Astrocyte (in vitro differentiated cells and primary cell): ENCODE measurements at regions not wholly inside any gene's neighbourhood (a gene's known extent, or its start where the extent isn't known, plus 50 kb on each side); places are given as distances from the start of the nearest gene placed in this dataset.

Source experiments
- DNase-seq: peaks from one replicate; pipeline ENCODE4 v3.0.0-alpha.2; 2010; ENCODE audit warnings: low read depth
- FAIRE-seq: peaks from 2 replicates; lab custom pipeline; 2011; peaks lifted over from hg19 to GRCh38; lab: Jason Lieb, UNC
- H2AFZ ChIP-seq: 2 replicates; pipeline ENCODE4 v1.6.0; 2012; ENCODE audit warnings: low read depth, low read length, inconsistent platforms
- H3K27ac ChIP-seq: 2 replicates; pipeline ENCODE4 v1.5.1; 2011; ENCODE audit warnings: low read depth, low read length, inconsistent platforms
- H3K27me3 ChIP-seq: 2 replicates; pipeline ENCODE4 v1.6.0; 2011; ENCODE audit warnings: low read length, inconsistent platforms; ENCODE audit not compliant: insufficient read depth
- H3K36me3 ChIP-seq: 2 replicates; pipeline ENCODE4 v1.5.1; 2011; ENCODE audit warnings: low read length, inconsistent platforms; ENCODE audit not compliant: insufficient read depth
- H3K4me1 ChIP-seq: 2 replicates; pipeline ENCODE4 v1.5.1; 2011; ENCODE audit warnings: low read length, inconsistent platforms; ENCODE audit not compliant: insufficient read depth
- H3K4me2 ChIP-seq: 2 replicates; pipeline ENCODE4 v1.6.0; 2012; ENCODE audit warnings: low read length, inconsistent platforms
- H3K4me3 ChIP-seq: 2 replicates; pipeline ENCODE4 v1.5.1; 2011; ENCODE audit warnings: low read depth, mild to moderate bottlenecking, low read length, inconsistent platforms; ENCODE audit not compliant: insufficient read depth
- H3K79me2 ChIP-seq: 2 replicates; pipeline ENCODE4 v1.6.0; 2012; ENCODE audit warnings: mild to moderate bottlenecking, low read length, inconsistent platforms; ENCODE audit not compliant: insufficient read depth
- H3K9ac ChIP-seq: 2 replicates; pipeline ENCODE4 v1.6.0; 2012; ENCODE audit warnings: mild to moderate bottlenecking, low read length, inconsistent platforms
- H3K9me3 ChIP-seq: 2 replicates; pipeline ENCODE4 v1.5.1; 2012; ENCODE audit warnings: low read depth, mild to moderate bottlenecking, low read length, inconsistent platforms; ENCODE audit not compliant: insufficient read depth
- H4K20me1 ChIP-seq: 2 replicates; pipeline ENCODE4 v1.6.0; 2012; ENCODE audit warnings: low read length, inconsistent platforms; ENCODE audit not compliant: insufficient read depth
- H3K27ac Mint-ChIP-seq: one replicate; pipeline ENCODE4 v1.8.0; 2021; ENCODE audit warnings: mild to moderate bottlenecking, mixed read lengths; ENCODE audit not compliant: unreplicated experiment
- H3K27me3 Mint-ChIP-seq: one replicate; pipeline ENCODE4 v1.8.0; 2021; ENCODE audit warnings: low read depth, mixed read lengths; ENCODE audit not compliant: unreplicated experiment
- H3K36me3 Mint-ChIP-seq: one replicate; pipeline ENCODE4 v1.8.0; 2021; ENCODE audit warnings: low read depth, mixed read lengths; ENCODE audit not compliant: unreplicated experiment
- H3K4me1 Mint-ChIP-seq: one replicate; pipeline ENCODE4 v1.8.0; 2021; ENCODE audit warnings: low read depth, mixed read lengths; ENCODE audit not compliant: unreplicated experiment
- H3K4me3 Mint-ChIP-seq: one replicate; pipeline ENCODE4 v1.8.0; 2021; ENCODE audit warnings: mild to moderate bottlenecking, moderate library complexity, mixed read lengths; ENCODE audit not compliant: unreplicated experiment
- H3K9me3 Mint-ChIP-seq: one replicate; pipeline ENCODE4 v1.8.0; 2021; ENCODE audit warnings: mild to moderate bottlenecking, mixed read lengths; ENCODE audit not compliant: unreplicated experiment
- CTCF ChIP-seq: IDR thresholded peaks from 2 replicates; pipeline ENCODE4 v1.5.1; 2011; ENCODE audit warnings: low read depth, mild to moderate bottlenecking, inconsistent platforms, low read length, moderate library complexity; ENCODE audit not compliant: insufficient read depth
- EZH2 ChIP-seq: IDR thresholded peaks from 2 replicates; pipeline ENCODE4 v1.6.1; 2012; ENCODE audit warnings: mild to moderate bottlenecking, low read length, inconsistent platforms; ENCODE audit not compliant: insufficient read depth

DNA sequence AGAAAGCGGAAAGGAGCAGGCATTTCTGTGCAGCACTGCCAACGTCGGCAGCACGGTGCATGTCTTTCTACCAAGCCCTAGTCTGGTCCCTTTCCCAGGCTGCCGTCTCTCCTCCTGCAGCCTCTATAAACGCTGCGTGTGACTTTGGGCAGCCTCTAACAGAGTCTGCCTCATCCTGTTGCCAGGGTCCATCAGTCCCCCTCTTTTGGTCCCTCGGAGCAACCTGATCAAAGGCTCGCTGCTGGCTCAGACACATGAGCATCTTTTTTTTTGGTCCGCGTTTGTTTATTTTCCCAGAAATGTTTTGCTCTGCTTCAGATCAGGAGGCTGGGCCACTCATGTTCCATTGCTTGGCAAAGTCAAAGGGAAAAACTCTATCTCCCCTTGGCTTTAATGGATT is 166.8 kb upstream of the CST7 start:
- H3K4me2 ChIP-seq: no peak overlapping the region
- H3K9ac ChIP-seq: no peak overlapping the region
- no peaks in the 10 kb centered on the region for H3K79me2 ChIP-seq
- H3K4me3 ChIP-seq: no peak overlapping the region
- no peak overlapping the region for H3K27ac ChIP-seq
- H3K9me3 Mint-ChIP-seq: peaks cover 2% of the 10 kb centered on the region
- H3K27me3 Mint-ChIP-seq: peaks cover 25% of the 10 kb centered on the region
- H3K9me3 ChIP-seq: no peaks in the 10 kb centered on the region
- no peaks in the 10 kb centered on the region for H3K36me3 ChIP-seq
- H3K27ac Mint-ChIP-seq: peak overlapping the region; percentile 58
- H3K4me3 Mint-ChIP-seq: no peak overlapping the region
- H3K36me3 Mint-ChIP-seq: peaks cover 2% of the 10 kb centered on the region
- H4K20me1 ChIP-seq: no peaks in the 10 kb centered on the region
- FAIRE-seq (no peak), DNase-seq (no peak)
- TF ChIP-seq CTCF (no peak), EZH2 (no peak)
- peaks cover 16% of the 10 kb centered on the region for H3K4me1 Mint-ChIP-seq
- H3K4me1 ChIP-seq: peaks cover 21% of the 10 kb centered on the region
- no peaks in the 10 kb centered on the region for H3K27me3 ChIP-seq
- peak overlapping the region; percentile 14 for H2AFZ ChIP-seq

GRCh38 chr20:24782801-24783630 is 166.1 kb upstream of the CST7 start:
- no peaks in the 10 kb centered on the region for H3K36me3 Mint-ChIP-seq
- Histone ChIP-seq H2AFZ (peak overlapping the region; percentile 31), H3K79me2 (no peaks in the 10 kb centered on the region), H3K27me3 (no peaks in the 10 kb centered on the region), H3K9me3 (no peaks in the 10 kb centered on the region), H4K20me1 (no peaks in the 10 kb centered on the region), H3K4me3 (no peak overlapping the region), H3K27ac (no peak overlapping the region), H3K4me2 (no peak overlapping the region), H3K36me3 (no peaks in the 10 kb centered on the region), H3K4me1 (peaks cover 21% of the 10 kb centered on the region), H3K9ac (no peak overlapping the region)
- H3K9me3 Mint-ChIP-seq: peaks cover 2% of the 10 kb centered on the region
- no peak overlapping the region for H3K27ac Mint-ChIP-seq
- DNase-seq: peak; percentile 43
- H3K4me1 Mint-ChIP-seq: peaks cover 10% of the 10 kb centered on the region
- no peak overlapping the region for H3K4me3 Mint-ChIP-seq
- H3K27me3 Mint-ChIP-seq: peaks cover 22% of the 10 kb centered on the region
- TF ChIP-seq CTCF (no peak), EZH2 (no peak)
- FAIRE-seq: no peak
